GM21360 (cell line): ENCODE measurements at regions not wholly inside any gene's neighbourhood (a gene's known extent, or its start where the extent isn't known, plus 50 kb on each side); places are given as distances from the start of the nearest gene placed in this dataset.

Source experiments
- ATAC-seq: cut with Tn5 transposase; IDR thresholded peaks from one replicate; pipeline ENCODE4 v1.9.1; 2021; ENCODE audit warnings: mild to moderate bottlenecking, moderate library complexity; ENCODE audit not compliant: unreplicated experiment

- no peak for ATAC-seq
Observed at GRCh38 chr2:9086465-9086864, 83.0 kb upstream of the MBOAT2 start.

- no peak for ATAC-seq
Observed at GRCh38 chr2:9085353-9085752, 81.9 kb upstream of the MBOAT2 start.

- no peak for ATAC-seq
Observed at GRCh38 chr2:9083287-9083686, 79.8 kb upstream of the MBOAT2 start.

- no peak for ATAC-seq
Observed at GRCh38 chr2:9082158-9082557, 78.7 kb upstream of the MBOAT2 start.

- no peak for ATAC-seq
Observed at GRCh38 chr2:9081750-9082149, 78.3 kb upstream of the MBOAT2 start.

GRCh38 chr2:9078405-9078804 lies 74.9 kb upstream of the MBOAT2 start:
- no peak for ATAC-seq

GRCh38 chr2:9077691-9078090 lies 74.2 kb upstream of the MBOAT2 start:
- ATAC-seq, result no peak

GRCh38 chr2:9076755-9077154 lies 73.3 kb upstream of the MBOAT2 start:
- ATAC-seq, result no peak

DNA sequence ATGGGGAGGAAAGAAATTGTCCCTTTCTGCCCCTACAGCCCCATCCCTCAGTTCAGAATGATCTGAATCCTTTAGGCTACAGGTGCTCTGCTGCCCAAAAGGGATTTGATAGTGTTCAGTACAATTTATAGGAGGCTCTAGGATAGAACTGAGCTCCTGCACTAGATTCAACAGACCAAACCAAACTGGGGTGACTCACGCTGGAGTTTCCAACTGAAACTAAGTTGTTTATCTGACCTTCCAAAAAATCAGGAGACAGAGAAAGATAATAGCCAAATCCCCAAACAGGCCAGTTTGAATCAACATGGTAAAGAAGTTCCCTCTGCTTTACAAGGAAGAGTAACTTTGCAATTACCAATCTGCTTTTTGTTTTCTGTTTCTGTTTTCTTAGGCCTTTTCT lies 72.7 kb upstream of the MBOAT2 start:
- ATAC-seq, result no peak

DNA sequence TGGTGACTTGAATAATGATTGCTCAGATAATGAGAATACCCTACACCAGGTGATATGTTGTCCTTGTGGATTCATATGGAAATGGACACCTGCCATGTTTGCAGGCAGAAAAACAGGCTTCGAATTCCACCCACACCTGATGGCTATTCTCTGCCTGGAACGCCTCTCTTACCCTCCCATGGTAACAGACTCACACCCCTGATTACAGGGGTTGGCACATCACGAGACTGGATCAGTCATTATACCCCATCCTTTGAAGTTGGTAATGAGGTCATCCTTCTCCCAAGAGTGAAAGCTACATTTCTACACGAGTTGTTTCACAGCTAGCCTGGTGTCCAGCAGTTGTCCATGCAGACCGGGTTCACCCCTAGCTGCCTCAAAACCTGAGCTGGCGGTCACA lies 71.4 kb upstream of the MBOAT2 start:
- no peak for ATAC-seq

DNA sequence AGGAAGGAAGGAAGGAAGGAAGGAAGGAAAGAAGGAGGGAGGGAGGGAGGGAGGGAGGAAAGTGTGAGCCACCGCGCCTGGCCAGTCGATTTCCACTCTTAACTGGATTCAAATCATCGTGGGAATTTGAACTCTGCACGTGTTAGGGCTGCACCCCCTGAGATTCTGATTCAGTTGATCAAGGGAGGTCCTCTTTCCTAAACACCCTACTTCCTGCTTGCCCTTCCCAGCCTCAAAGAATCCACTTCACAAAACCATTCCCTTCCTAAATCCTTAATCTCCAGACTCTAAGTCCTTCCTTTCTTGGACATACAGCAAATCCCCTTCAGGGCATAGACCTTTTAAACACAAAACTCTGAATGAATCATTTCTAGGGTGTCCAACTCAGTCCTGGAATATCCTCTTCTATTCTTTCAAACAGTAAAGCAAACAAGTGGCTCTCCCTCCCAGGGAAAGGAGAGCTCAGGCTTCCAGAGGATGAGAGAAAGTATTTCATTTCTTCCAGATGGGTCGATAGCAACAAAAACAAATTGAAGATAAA lies 68.2 kb upstream of the MBOAT2 start:
- ATAC-seq, result no peak

- no peak for ATAC-seq
Observed at GRCh38 chr2:9071032-9071431, 67.5 kb upstream of the MBOAT2 start.

DNA sequence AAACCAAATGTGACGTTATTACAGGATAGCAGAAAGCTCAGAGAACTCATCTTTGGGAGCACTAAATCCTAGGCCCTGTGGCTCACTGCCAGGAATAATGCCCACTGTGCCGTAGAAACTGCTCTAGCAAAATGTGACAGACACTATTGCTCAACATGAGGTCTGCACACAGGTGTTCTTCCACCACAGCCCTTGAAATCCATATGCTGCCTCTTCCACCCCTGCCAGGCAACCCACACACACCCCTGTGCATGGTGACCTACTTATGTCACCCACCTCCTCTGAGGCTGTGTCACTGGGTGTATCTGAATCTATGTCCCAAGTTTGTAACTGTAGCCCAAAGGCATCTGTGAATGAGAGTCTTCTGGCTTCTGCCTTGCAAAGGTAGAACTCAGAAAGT lies 66.1 kb upstream of the MBOAT2 start:
- no peak for ATAC-seq

GRCh38 chr2:9065901-9066300 lies 62.4 kb upstream of the MBOAT2 start:
- ATAC-seq, result no peak

- ATAC-seq, result no peak
Observed at GRCh38 chr2:9063023-9063606, 59.6 kb upstream of the MBOAT2 start.

DNA sequence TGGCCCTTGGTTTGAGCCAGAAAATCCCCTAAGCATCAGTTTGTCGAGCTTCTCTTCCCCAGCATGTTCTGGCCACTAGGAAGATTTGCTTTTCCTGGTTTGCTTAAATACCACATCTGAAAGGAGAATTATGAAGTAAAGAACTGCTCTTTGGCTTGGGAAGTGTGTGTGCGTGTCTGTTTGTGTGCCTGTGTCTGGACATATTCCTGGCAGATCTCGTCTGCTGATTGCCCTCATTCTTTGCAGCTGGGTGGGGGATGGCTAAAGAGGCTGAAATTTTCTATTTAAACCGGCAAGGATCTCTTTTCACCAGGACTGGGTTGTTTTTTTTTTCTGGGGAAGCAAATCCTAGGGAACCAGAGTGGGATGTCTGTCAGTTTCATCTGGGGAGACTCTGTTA lies 57.3 kb upstream of the MBOAT2 start:
- no peak for ATAC-seq

DNA sequence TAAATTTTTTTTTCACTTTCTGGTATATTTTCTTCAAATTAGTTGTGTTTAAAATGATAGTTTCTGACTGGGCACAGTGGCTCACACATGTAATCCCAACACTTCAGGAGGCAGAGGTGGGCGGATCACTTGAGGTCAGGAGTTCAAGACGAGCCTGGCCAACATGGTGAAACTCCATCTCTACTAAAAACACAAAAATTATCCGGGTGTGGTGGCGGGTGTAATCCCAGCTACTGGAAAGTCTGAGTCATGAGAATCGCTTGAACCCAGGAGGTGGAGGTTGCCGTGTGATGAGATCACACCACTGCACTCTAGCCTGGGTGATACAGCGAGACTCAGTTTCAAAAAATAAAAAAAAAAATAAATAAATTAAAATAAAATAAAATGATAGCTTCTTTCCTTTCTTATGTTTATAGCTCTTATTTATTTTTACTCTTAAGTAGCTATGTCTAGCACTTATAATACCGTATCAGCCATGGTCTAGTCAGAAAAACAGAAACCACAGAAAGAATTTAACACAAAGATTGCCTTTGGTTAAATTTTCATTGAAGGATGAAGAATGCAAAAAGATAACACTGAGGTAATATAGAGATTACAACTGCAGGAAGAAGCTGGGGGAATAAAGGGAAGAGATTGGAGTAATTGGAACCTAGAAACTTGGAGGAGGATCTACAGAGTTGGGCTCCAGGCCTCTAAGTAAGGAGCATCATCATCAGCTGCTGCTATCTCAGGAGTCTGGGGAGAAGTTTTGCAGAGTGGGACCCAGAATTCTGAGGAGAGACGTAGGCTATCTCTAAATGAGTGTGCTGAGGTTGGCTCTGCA lies 54.7 kb upstream of the MBOAT2 start:
- ATAC-seq, result no peak

DNA sequence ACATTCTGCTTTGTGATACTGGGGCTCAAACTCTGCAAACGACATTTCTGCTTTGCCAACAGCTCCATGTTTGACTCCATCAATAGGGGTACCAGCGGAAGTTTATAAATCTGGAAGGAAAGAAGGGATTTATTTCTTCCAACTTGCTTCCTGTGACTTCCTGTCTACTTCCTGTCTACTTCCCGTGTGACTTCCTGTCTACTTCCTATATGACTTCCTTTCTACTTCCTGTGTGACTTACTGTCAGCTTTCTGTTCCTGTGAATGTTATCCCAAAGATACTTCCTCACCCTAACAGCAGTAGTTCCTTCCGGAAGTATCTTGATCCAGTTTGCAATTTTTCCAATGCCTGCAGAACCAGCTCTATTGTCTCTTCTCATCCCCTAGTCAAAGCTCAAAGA lies 52.0 kb upstream of the MBOAT2 start:
- no peak for ATAC-seq

DNA sequence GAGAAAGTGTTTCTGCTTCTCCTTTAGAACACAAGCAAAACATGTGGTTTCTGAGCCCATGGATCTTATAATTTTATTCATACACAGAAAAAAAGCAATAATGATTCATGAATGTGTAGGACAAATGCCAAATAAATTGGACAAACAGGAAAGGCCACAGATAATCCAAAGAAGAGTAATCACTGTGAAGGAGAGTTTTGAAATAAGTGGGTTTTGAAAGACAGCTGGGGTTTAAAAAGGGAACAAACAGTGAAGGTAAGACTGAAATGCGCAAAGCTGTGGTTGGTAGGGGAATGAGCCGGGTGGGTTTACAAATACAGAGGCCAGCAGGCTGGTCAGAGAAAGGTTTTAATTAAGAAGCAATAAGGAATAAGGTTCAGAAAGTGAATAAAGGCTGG lies 50.0 kb upstream of the MBOAT2 start:
- ATAC-seq, result no peak
